Keratinocyte (primary cell): ENCODE measurements at regions not wholly inside any gene's neighbourhood (a gene's known extent, or its start where the extent isn't known, plus 50 kb on each side); places are given as distances from the start of the nearest gene placed in this dataset.

Experiments
- DNase-seq: peaks from one replicate; pipeline ENCODE4 v3.0.0-alpha.2; 2011; ENCODE audit warnings: low read depth, missing footprints, low spot score
- FAIRE-seq: peaks from 2 replicates; lab custom pipeline; 2011; peaks lifted over from hg19 to GRCh38; lab: Jason Lieb, UNC
- H2AFZ ChIP-seq: 2 replicates; pipeline ENCODE4 v1.6.0; 2012; ENCODE audit warnings: low read length, control low read depth, inconsistent platforms; ENCODE audit not compliant: control insufficient read depth
- H3K27ac ChIP-seq: 2 replicates; pipeline ENCODE4 v1.5.1; 2011; ENCODE audit warnings: low read length; ENCODE audit not compliant: control insufficient read depth, insufficient read depth
- H3K27me3 ChIP-seq: 3 replicates; pipeline ENCODE4 v1.6.0; 2011; ENCODE audit warnings: low read length; ENCODE audit not compliant: control insufficient read depth, insufficient read depth; ENCODE audit errors: extremely low read depth
- H3K36me3 ChIP-seq, 2 experiments: 2 replicates in 1 of 2; 3 replicates in 1 of 2; pipeline ENCODE4 v1.5.1; 2011; ENCODE audit warnings: low read length in 2 of 2, mild to moderate bottlenecking in 1 of 2; ENCODE audit not compliant: control insufficient read depth in 2 of 2, insufficient read depth in 2 of 2; ENCODE audit errors: extremely low read depth in 1 of 2
- H3K4me1 ChIP-seq: 3 replicates; pipeline ENCODE4 v1.5.1; 2011; ENCODE audit warnings: low read length; ENCODE audit not compliant: control insufficient read depth, insufficient read depth; ENCODE audit errors: extremely low read depth
- H3K4me2 ChIP-seq: 3 replicates; pipeline ENCODE4 v1.6.0; 2011; ENCODE audit warnings: low read depth, low read length; ENCODE audit not compliant: control insufficient read depth, insufficient read depth; ENCODE audit errors: extremely low read depth
- H3K4me3 ChIP-seq, 3 experiments: fragments of 200-600 bp in 1 of 3; sonication (generic) in 1 of 3; 2 replicates in 2 of 3; 3 replicates in 1 of 3; pipeline ENCODE4 v1.5.1; 2011 to 2016; ENCODE audit warnings: low read length in 3 of 3, mild to moderate bottlenecking in 3 of 3, control low read depth in 2 of 3, inconsistent platforms in 1 of 3, low read depth in 1 of 3, mixed read lengths in 1 of 3, mixed run types in 1 of 3, moderate library complexity in 1 of 3; ENCODE audit not compliant: control insufficient read depth in 2 of 3, insufficient read depth in 2 of 3; ENCODE audit errors: extremely low read depth in 1 of 3
- H3K79me2 ChIP-seq: 2 replicates; pipeline ENCODE4 v1.6.0; 2012; ENCODE audit warnings: low read length; ENCODE audit not compliant: control insufficient read depth, insufficient read depth
- H3K9ac ChIP-seq: 3 replicates; pipeline ENCODE4 v1.6.0; 2011; ENCODE audit warnings: low read length; ENCODE audit not compliant: control insufficient read depth, insufficient read depth; ENCODE audit errors: extremely low read depth
- H3K9me1 ChIP-seq: 3 replicates; pipeline ENCODE4 v1.6.0; 2011; ENCODE audit warnings: low read length; ENCODE audit not compliant: control insufficient read depth, insufficient read depth; ENCODE audit errors: extremely low read depth
- H3K9me3 ChIP-seq: 2 replicates; pipeline ENCODE4 v1.5.1; 2012; ENCODE audit warnings: low read depth, low read length; ENCODE audit not compliant: control insufficient read depth
- H4K20me1 ChIP-seq: 3 replicates; pipeline ENCODE4 v1.6.0; 2011; ENCODE audit warnings: low read length; ENCODE audit not compliant: control insufficient read depth, insufficient read depth; ENCODE audit errors: extremely low read depth
- CTCF ChIP-seq, 3 experiments: IDR thresholded peaks in 1 of 3; conservative IDR thresholded peaks in 1 of 3; optimal IDR thresholded peaks in 1 of 3; 2 replicates in 2 of 3; 3 replicates in 1 of 3; pipeline versions ENCODE3 to v1.5.1; 2011; ENCODE audit warnings: low read length in 3 of 3, mild to moderate bottlenecking in 3 of 3, moderate library complexity in 2 of 3, control low read depth in 1 of 3, inconsistent platforms in 1 of 3; ENCODE audit not compliant: insufficient read depth in 2 of 3; ENCODE audit errors: extremely low read depth in 1 of 3
- EZH2 ChIP-seq: IDR thresholded peaks from one replicate; pipeline ENCODE4 v1.6.1; 2012; ENCODE audit warnings: inconsistent platforms, mild to moderate bottlenecking, low read length, moderate library complexity
- dilution Hi-C: fragments of 300-500 bp; cut with MboI; formaldehyde crosslinking; loops from one replicate; pipeline ENCODE4 v1.7.0; 2020; ENCODE audit warnings: low sequenced_read_pairs; ENCODE audit not compliant: extremely low pct_ligation_motif_present

GRCh38 chr4:26086621-26087441 lies 172.8 kb downstream of the SMIM20 start:
- FAIRE-seq (no peak), DNase-seq (no peak)
- TF ChIP-seq CTCF (optimal IDR thresholded peaks at IDR 0.05 in 1 of 3, IDR thresholded peaks at IDR 0.05 in 1 of 3, conservative IDR thresholded peaks at IDR 0.05 in 1 of 3; ENCODE audit: extremely low read depth in 1 of 3, insufficient read depth in 2 of 3, low read length in 3 of 3): no peak
- no peak for TF ChIP-seq EZH2
- Histone ChIP-seq H4K20me1 (no peaks in the 10 kb centered on the region), H3K27ac (no peak overlapping the region), H3K9me1 (no peaks in the 10 kb centered on the region), H3K4me3 (no peak overlapping the region), H2AFZ (no peak overlapping the region), H3K27me3 (no peaks in the 10 kb centered on the region), H3K9ac (no peak overlapping the region), H3K9me3 (peaks cover 2% of the 10 kb centered on the region), H3K79me2 (no peaks in the 10 kb centered on the region), H3K36me3 (no peaks in the 10 kb centered on the region), H3K4me2 (no peak overlapping the region), H3K4me1 (peaks cover 50% of the 10 kb centered on the region)
- dilution Hi-C loops: no loop called here

GRCh38 chr4:26088433-26088928 lies 174.5 kb downstream of the SMIM20 start:
- Histone ChIP-seq H2AFZ (peak overlapping the region; percentile 34), H3K9me3 (peaks cover 2% of the 10 kb centered on the region), H3K9ac (peak overlapping the region; percentile 33), H3K79me2 (no peaks in the 10 kb centered on the region), H3K27ac (peak overlapping the region; percentile 68), H3K36me3 (no peaks in the 10 kb centered on the region), H3K4me3 (peak overlapping the region in 1 of 3 experiments; percentile 40), H4K20me1 (no peaks in the 10 kb centered on the region), H3K9me1 (no peaks in the 10 kb centered on the region), H3K27me3 (no peaks in the 10 kb centered on the region), H3K4me1 (peaks cover 43% of the 10 kb centered on the region), H3K4me2 (peak overlapping the region; percentile 76)
- FAIRE-seq (peak; percentile 97), DNase-seq (no peak)
- dilution Hi-C loops: no loop called here
- no peak for TF ChIP-seq EZH2
- no peak for TF ChIP-seq CTCF (optimal IDR thresholded peaks at IDR 0.05 in 1 of 3, IDR thresholded peaks at IDR 0.05 in 1 of 3, conservative IDR thresholded peaks at IDR 0.05 in 1 of 3; ENCODE audit: extremely low read depth in 1 of 3, insufficient read depth in 2 of 3, low read length in 3 of 3)
